DOHH2 (cell line): ENCODE measurements at regions not wholly inside any gene's neighbourhood (a gene's known extent, or its start where the extent isn't known, plus 50 kb on each side); places are given as distances from the start of the nearest gene placed in this dataset.

Source experiments
- H3F3A ChIP-seq: fragments of 200-600 bp; sonication (generic), shearing (Covaris generic); 2 replicates; pipeline ENCODE4 v1.6.0; 2016; ENCODE audit warnings: antibody characterized with exemption, mild to moderate bottlenecking; ENCODE audit not compliant: control insufficient read depth, insufficient read depth
- H3K27ac ChIP-seq: fragments of 200-600 bp; sonication (generic); 2 replicates; pipeline ENCODE4 v1.5.1; 2014; ENCODE audit warnings: low read depth, mild to moderate bottlenecking, low read length, moderate library complexity
- H3K27me3 ChIP-seq: fragments of 200-600 bp; sonication (generic); 2 replicates; pipeline ENCODE4 v1.6.1; 2014; ENCODE audit warnings: mild to moderate bottlenecking, low read length, mixed read lengths; ENCODE audit not compliant: control insufficient read depth
- H3K36me3 ChIP-seq: fragments of 200-600 bp; sonication (generic); 2 replicates; pipeline ENCODE4 v1.6.1; 2014; ENCODE audit warnings: mild to moderate bottlenecking, low read length, moderate library complexity, mixed read lengths; ENCODE audit not compliant: control insufficient read depth
- H3K4me1 ChIP-seq: fragments of 200-600 bp; sonication (generic); 2 replicates; pipeline ENCODE4 v1.6.1; 2014; ENCODE audit warnings: mild to moderate bottlenecking, low read length, mixed read lengths; ENCODE audit not compliant: control insufficient read depth
- H3K4me2 ChIP-seq: fragments of 200-600 bp; sonication (generic); 2 replicates; pipeline ENCODE4 v1.6.0; 2014; ENCODE audit warnings: mild to moderate bottlenecking, low read length, moderate library complexity
- H3K4me3 ChIP-seq: fragments of 200-600 bp; sonication (generic); 2 replicates; pipeline ENCODE4 v1.5.1; 2014; ENCODE audit warnings: mild to moderate bottlenecking, low read length, mixed read lengths
- H3K79me2 ChIP-seq: fragments of 200-600 bp; sonication (generic); 2 replicates; pipeline ENCODE4 v1.6.1; 2014; ENCODE audit warnings: mild to moderate bottlenecking, low read length, mixed read lengths; ENCODE audit not compliant: control insufficient read depth
- H3K9me2 ChIP-seq: fragments of 200-600 bp; sonication (generic); replicated peaks from 2 replicates; pipeline ENCODE4 v1.6.1; 2014; ENCODE audit warnings: mild to moderate bottlenecking, low read length, mixed read lengths; ENCODE audit not compliant: control insufficient read depth
- H3K9me3 ChIP-seq: fragments of 200-600 bp; sonication (generic); 2 replicates; pipeline ENCODE4 v1.6.1; 2014; ENCODE audit warnings: antibody characterized with exemption, low read length, mixed read lengths; ENCODE audit not compliant: control insufficient read depth, insufficient read depth
- H4K20me1 ChIP-seq: fragments of 200-600 bp; sonication (generic); 2 replicates; pipeline ENCODE4 v1.6.0; 2014; ENCODE audit warnings: low read depth, mild to moderate bottlenecking, antibody characterized with exemption, low read length, moderate library complexity; ENCODE audit not compliant: control insufficient read depth, insufficient read depth
- CTCF ChIP-seq: fragments of 200-600 bp; sonication (generic); IDR thresholded peaks from one replicate; pipeline ENCODE4 v1.5.1; 2014; ENCODE audit warnings: antibody characterized with exemption, mild to moderate bottlenecking, low read depth, low read length; ENCODE audit not compliant: poor library complexity, severe bottlenecking
- EZH2phosphoT487 ChIP-seq: fragments of 200-600 bp; sonication (generic); IDR thresholded peaks from 2 replicates; pipeline ENCODE4 v1.6.1; 2017; ENCODE audit warnings: borderline replicate concordance, mild to moderate bottlenecking, antibody characterized with exemption, low read length, moderate library complexity, mixed read lengths

DNA sequence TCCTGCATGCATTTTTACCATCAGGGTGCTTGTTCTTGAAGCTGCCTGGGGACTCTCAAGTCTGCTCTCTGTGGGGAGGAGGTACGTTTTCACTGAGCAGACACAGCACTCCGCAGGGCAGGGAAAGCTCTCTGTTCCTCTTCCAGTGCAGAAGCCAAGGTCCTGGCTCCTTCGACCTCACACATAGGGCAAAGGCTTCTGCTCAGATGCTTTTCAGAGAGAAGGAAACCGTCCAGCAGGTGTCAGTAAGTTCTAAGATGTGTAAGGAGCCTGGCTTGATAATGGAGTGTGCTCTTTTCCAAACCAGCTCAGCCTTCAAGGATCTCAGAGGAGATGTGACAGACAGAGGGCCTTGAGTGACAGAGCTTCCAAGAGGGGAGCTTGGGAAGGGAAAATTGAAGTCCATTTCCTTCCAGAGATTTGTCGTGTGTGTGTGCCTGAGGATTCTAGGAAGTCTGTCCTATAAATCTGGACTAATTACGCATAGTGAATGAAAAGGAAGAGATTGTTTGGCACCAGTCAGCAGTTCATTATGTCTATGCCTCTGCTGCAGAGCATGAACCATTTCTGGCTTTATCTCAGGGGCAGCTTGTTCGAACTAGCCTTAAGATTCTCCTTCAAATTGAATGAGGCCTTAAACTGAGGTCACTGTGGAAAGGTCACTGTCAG lies 67.3 kb upstream of the UPP2 start:
- H3K36me3 ChIP-seq: no peaks in the 10 kb centered on the region
- peak; percentile 46 for TF ChIP-seq CTCF
- no peak for TF ChIP-seq EZH2phosphoT487

GRCh38 chr2:158031371-158031770 lies 70.3 kb upstream of the UPP2 start:
- Histone ChIP-seq H3K36me3 (no peaks in the 10 kb centered on the region), H3K27ac (no peak overlapping the region), H3F3A (no peaks in the 10 kb centered on the region), H3K9me3 (no peaks in the 10 kb centered on the region), H3K4me2 (no peak overlapping the region), H4K20me1 (no peaks in the 10 kb centered on the region), H3K4me1 (no peaks in the 10 kb centered on the region), H3K79me2 (no peaks in the 10 kb centered on the region), H3K27me3 (peaks cover 10% of the 10 kb centered on the region), H3K4me3 (no peak overlapping the region), H3K9me2 (no peaks in the 10 kb centered on the region)
- TF ChIP-seq EZH2phosphoT487 (no peak), CTCF (no peak)

More for the DNA sequence above, 67.3 kb upstream of the UPP2 start:
- no peak overlapping the region for H3K4me2 ChIP-seq
- no peaks in the 10 kb centered on the region for H3K79me2 ChIP-seq
- H3K9me2 ChIP-seq: no peaks in the 10 kb centered on the region
- no peaks in the 10 kb centered on the region for H3K9me3 ChIP-seq
- no peak overlapping the region for H3K27ac ChIP-seq
- H3F3A ChIP-seq: no peaks in the 10 kb centered on the region
- H3K4me1 ChIP-seq: no peaks in the 10 kb centered on the region
- H4K20me1 ChIP-seq: no peaks in the 10 kb centered on the region
- H3K4me3 ChIP-seq: no peak overlapping the region
- peaks cover 10% of the 10 kb centered on the region for H3K27me3 ChIP-seq

DNA sequence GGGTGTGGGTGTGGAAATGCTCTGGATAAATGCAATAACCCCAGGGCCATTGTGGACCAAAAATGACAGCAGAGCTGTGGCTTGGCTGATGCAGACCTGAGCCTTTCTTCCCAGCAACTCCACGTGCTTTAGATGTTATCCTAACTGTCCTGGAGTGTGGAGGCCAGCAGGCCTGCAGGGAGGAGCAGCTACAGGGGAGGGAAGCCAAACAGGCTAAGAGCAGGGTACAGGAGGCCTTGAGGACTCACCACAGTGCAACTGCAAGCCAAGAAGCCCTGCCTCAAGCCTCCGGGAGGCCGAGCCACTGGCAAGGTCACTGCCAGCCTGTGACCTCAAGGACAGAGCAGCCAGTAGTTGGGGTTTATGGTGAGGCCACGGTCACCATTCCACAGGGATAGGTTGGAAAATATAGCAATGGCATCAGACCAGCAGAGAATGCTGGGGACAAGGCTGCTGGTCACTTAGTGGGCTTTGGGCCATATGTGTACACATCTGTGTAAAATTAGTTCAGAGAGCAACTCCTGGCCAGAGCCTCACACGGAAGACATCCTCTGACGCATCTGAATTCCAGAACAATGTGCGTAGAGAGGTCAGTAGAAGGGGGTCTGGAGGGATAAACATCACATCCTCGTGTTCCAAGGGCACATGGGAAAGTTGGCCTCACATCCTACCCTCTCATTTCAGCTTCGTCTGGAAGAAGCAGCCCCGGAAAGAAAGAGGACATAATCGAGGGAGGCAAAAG lies 76.2 kb upstream of the UPP2 start:
- no peak overlapping the region for H3K4me2 ChIP-seq
- no peaks in the 10 kb centered on the region for H4K20me1 ChIP-seq
- H3K27me3 ChIP-seq: no peaks in the 10 kb centered on the region
- TF ChIP-seq CTCF: no peak
- no peak for TF ChIP-seq EZH2phosphoT487
- H3K36me3 ChIP-seq: no peaks in the 10 kb centered on the region
- no peaks in the 10 kb centered on the region for H3F3A ChIP-seq
- no peaks in the 10 kb centered on the region for H3K9me2 ChIP-seq
- H3K4me1 ChIP-seq: no peaks in the 10 kb centered on the region
- H3K27ac ChIP-seq: no peak overlapping the region
- H3K4me3 ChIP-seq: no peak overlapping the region
- H3K79me2 ChIP-seq: no peaks in the 10 kb centered on the region
- H3K9me3 ChIP-seq: no peaks in the 10 kb centered on the region
